ENCODE measurements at regions not wholly inside any gene's neighbourhood (a gene's known extent, or its start where the extent isn't known, plus 50 kb on each side); places are given as distances from the start of the nearest gene placed in this dataset.

DNA sequence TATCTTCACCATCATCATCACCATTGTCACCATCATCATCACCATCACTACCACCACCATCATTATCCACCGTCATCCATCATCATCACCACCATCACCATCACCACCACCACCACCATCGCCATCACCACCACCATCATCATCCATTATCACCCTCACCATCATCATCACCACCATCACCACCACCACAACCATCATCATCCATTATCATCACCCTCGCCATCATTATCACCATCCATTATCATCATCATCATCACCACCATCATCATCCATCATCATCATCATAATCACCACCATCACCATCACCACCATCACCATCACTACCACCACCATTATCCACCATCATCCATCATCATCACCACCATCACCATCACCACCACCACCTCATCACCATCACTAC lies 95.6 kb downstream of the C16orf95 start:
- TF ChIP-seq, protein P1, sequence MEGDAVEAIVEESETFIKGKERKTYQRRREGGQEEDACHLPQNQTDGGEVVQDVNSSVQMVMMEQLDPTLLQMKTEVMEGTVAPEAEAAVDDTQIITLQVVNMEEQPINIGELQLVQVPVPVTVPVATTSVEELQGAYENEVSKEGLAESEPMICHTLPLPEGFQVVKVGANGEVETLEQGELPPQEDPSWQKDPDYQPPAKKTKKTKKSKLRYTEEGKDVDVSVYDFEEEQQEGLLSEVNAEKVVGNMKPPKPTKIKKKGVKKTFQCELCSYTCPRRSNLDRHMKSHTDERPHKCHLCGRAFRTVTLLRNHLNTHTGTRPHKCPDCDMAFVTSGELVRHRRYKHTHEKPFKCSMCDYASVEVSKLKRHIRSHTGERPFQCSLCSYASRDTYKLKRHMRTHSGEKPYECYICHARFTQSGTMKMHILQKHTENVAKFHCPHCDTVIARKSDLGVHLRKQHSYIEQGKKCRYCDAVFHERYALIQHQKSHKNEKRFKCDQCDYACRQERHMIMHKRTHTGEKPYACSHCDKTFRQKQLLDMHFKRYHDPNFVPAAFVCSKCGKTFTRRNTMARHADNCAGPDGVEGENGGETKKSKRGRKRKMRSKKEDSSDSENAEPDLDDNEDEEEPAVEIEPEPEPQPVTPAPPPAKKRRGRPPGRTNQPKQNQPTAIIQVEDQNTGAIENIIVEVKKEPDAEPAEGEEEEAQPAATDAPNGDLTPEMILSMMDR (IDR thresholded peaks at IDR 0.05; ENCODE audit: borderline replicate concordance, extremely low read depth, low read length, poor library complexity, severe bottlenecking), result no peak
- no peak for TF ChIP-seq EZH2 (IDR thresholded peaks at IDR 0.05; ENCODE audit: borderline replicate concordance, low read depth, low read length, severe bottlenecking)
